Ramos (cell line): ENCODE measurements at regions not wholly inside any gene's neighbourhood (a gene's known extent, or its start where the extent isn't known, plus 50 kb on each side); places are given as distances from the start of the nearest gene placed in this dataset.

Experiments used
- in situ Hi-C: fragments of 300-500 bp; cut with MboI; formaldehyde crosslinking; loops from one replicate; pipeline ENCODE4 v1.14.3; 2022; ENCODE audit warnings: low sequenced_read_pairs; ENCODE audit not compliant: unreplicated experiment

- in situ Hi-C loops, result no loop called here
Measured at GRCh38 chr18:70457788-70458187, 168.9 kb downstream of the SOCS6 start.

GRCh38 chr18:70457223-70457622 is 168.4 kb downstream of the SOCS6 start:
- in situ Hi-C loops, result no loop called here

- in situ Hi-C loops, result no loop called here
Measured at GRCh38 chr18:70456376-70456775, 167.5 kb downstream of the SOCS6 start.

- in situ Hi-C loops, result no loop called here
Measured at GRCh38 chr18:70455731-70456130, 166.9 kb downstream of the SOCS6 start.

- in situ Hi-C loops, result no loop called here
Measured at GRCh38 chr18:70454704-70455322, 166.0 kb downstream of the SOCS6 start.

- in situ Hi-C loops, result no loop called here
Measured at GRCh38 chr18:70453058-70453775, 164.4 kb downstream of the SOCS6 start.

- in situ Hi-C loops, result no loop called here
Measured at GRCh38 chr18:70452501-70452900, 163.7 kb downstream of the SOCS6 start.

GRCh38 chr18:70450426-70451253 is 161.8 kb downstream of the SOCS6 start:
- in situ Hi-C loops, result no loop called here

- in situ Hi-C loops, result loop anchor here (25.0 kb wide), 1 partner anchor 261 kb away; no protein-coding TSS in a partner anchor
Measured at GRCh38 chr18:70448588-70448987, 159.7 kb downstream of the SOCS6 start.

- in situ Hi-C loops, result loop anchor here (25.0 kb wide), 1 partner anchor 259 kb away; no protein-coding TSS in a partner anchor
Measured at GRCh38 chr18:70446063-70446462, 157.2 kb downstream of the SOCS6 start.

GRCh38 chr18:70442933-70443332 is 154.1 kb downstream of the SOCS6 start:
- in situ Hi-C loops, result loop anchor here (25.0 kb wide), 1 partner anchor 256 kb away; no protein-coding TSS in a partner anchor

- in situ Hi-C loops, result loop anchor here (25.0 kb wide), 1 partner anchor 246 kb away; no protein-coding TSS in a partner anchor
Measured at GRCh38 chr18:70432804-70433400, 144.1 kb downstream of the SOCS6 start.

- in situ Hi-C loops, result loop anchor here (25.0 kb wide), 1 partner anchor 244 kb away; no protein-coding TSS in a partner anchor
Measured at GRCh38 chr18:70431203-70431624, 142.4 kb downstream of the SOCS6 start.

GRCh38 chr18:70430501-70431173 is 141.8 kb downstream of the SOCS6 start:
- in situ Hi-C loops, result loop anchor here (25.0 kb wide), 1 partner anchor 243 kb away; no protein-coding TSS in a partner anchor

GRCh38 chr18:70429847-70430500 is 141.1 kb downstream of the SOCS6 start:
- in situ Hi-C loops, result loop anchor here (25.0 kb wide), 1 partner anchor 243 kb away; no protein-coding TSS in a partner anchor

GRCh38 chr18:70428439-70428838 is 139.6 kb downstream of the SOCS6 start:
- in situ Hi-C loops, result loop anchor here (25.0 kb wide), 1 partner anchor 241 kb away; no protein-coding TSS in a partner anchor

GRCh38 chr18:70426818-70427217 is 138.0 kb downstream of the SOCS6 start:
- in situ Hi-C loops, result loop anchor here (25.0 kb wide), 1 partner anchor 240 kb away; no protein-coding TSS in a partner anchor

GRCh38 chr18:70425236-70425635 is 136.4 kb downstream of the SOCS6 start:
- in situ Hi-C loops, result loop anchor here (25.0 kb wide), 1 partner anchor 238 kb away; no protein-coding TSS in a partner anchor

- in situ Hi-C loops, result no loop called here
Measured at GRCh38 chr18:70423988-70424387, 135.1 kb downstream of the SOCS6 start.
